ENCODE measurements at regions not wholly inside any gene's neighbourhood (a gene's known extent, or its start where the extent isn't known, plus 50 kb on each side); places are given as distances from the start of the nearest gene placed in this dataset.

DNA sequence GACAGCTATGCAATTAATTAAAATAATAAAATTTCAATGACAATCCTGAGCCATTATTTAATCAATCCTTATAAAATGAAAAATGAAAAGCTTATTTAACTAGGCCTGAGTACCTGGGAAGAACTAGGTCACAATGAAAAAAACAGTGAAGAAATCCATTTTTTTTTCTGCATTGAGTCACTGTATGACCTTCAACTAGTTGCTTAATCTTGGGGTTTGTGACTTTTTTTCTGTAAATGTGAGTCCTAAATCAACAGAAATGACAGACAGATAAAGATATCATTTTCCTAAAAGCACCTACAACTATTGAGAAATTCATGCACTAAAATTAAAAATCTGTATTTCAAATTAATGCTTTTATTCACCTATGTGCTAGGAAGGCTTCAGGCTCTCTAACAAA is 96.8 kb downstream of the TMEM26 start:
- no peak overlapping the region for H3K14ac ChIP-seq (ENCODE audit: low read length)
- no peak overlapping the region for H2BK120ac ChIP-seq (ENCODE audit: low read depth, low read length)
- H3K79me1 ChIP-seq (ENCODE audit: low read depth, low read length), result no peaks in the 10 kb centered on the region
- no peaks in the 10 kb centered on the region for H3K9me3 ChIP-seq (replicated peaks in 1 of 2; ENCODE audit: control insufficient read depth in 2 of 2, insufficient read depth in 1 of 2, low read depth in 1 of 2, low read length in 2 of 2)
- no peaks in the 10 kb centered on the region for H3K36me3 ChIP-seq (replicated peaks in 1 of 2; ENCODE audit: control insufficient read depth in 2 of 2, insufficient read depth in 2 of 2, low read length in 2 of 2)
- no peak overlapping the region for H3K23ac ChIP-seq (ENCODE audit: low read depth, low read length, poor library complexity)
- H2AFZ ChIP-seq (ENCODE audit: low read length), result no peak overlapping the region
- H2BK15ac ChIP-seq (ENCODE audit: low read length), result no peak overlapping the region
- no peak overlapping the region for H3K18ac ChIP-seq (ENCODE audit: low read length)
- no peak overlapping the region for H2AK5ac ChIP-seq (ENCODE audit: low read depth, low read length)
- H3K4ac ChIP-seq (ENCODE audit: low read length), result no peak overlapping the region
- no peak overlapping the region for H4K91ac ChIP-seq (ENCODE audit: low read depth, low read length, poor library complexity)
- H2BK5ac ChIP-seq (ENCODE audit: low read length), result no peak overlapping the region
- no peaks in the 10 kb centered on the region for H3K4me1 ChIP-seq (ENCODE audit: control insufficient read depth in 2 of 2, insufficient read depth in 1 of 2, low read depth in 1 of 2, low read length in 2 of 2)
- no peaks in the 10 kb centered on the region for H3K27me3 ChIP-seq (ENCODE audit: control insufficient read depth in 3 of 3, insufficient read depth in 3 of 3, low read depth in 1 of 3, low read length in 3 of 3)
- H4K8ac ChIP-seq (ENCODE audit: low read depth, low read length), result no peak overlapping the region
- no peak for DNase-seq (ENCODE audit: low spot score)
- H2BK12ac ChIP-seq (ENCODE audit: low read length), result no peak overlapping the region
- H3K9ac ChIP-seq (ENCODE audit: low read depth, low read length, poor library complexity), result no peak overlapping the region
- no peak overlapping the region for H3K27ac ChIP-seq (replicated peaks; ENCODE audit: low read length)
- H3K4me2 ChIP-seq (ENCODE audit: insufficient read depth, low read length, poor library complexity, severe bottlenecking), result no peak overlapping the region
- no peak overlapping the region for H3K4me3 ChIP-seq (ENCODE audit: low read length in 2 of 2)

DNA sequence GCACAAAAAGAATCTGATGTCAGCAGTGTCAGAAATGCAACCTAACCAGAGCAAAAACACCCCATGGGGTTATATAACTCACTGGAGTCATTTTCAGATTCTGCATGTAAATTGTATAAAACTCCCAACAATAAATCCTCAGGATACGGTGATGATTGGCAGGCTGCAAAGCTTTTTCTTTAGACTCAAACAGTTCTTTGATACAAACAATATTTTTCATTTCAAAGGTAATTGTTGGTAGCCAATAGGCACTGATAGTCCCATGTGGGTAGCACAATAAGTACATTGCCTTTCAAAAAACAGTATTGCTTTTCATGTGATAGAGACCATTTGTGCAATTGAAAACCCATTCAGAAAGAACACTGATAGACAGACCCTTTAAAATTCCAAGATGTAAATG is 98.0 kb downstream of the TMEM26 start:
- no peak overlapping the region for H3K27ac ChIP-seq (replicated peaks; ENCODE audit: low read length)
- no CpG with 5 or more reads among the region's 1 CpG for WGBS, 2 donors (ENCODE audit: extremely low coverage in 2 of 2, insufficient read length in 2 of 2, insufficient replicate concordance in 1 of 2)
- H2BK15ac ChIP-seq (ENCODE audit: low read length), result no peak overlapping the region
- H3K4me1 ChIP-seq (ENCODE audit: control insufficient read depth in 2 of 2, insufficient read depth in 1 of 2, low read depth in 1 of 2, low read length in 2 of 2), result no peaks in the 10 kb centered on the region
- H3K9ac ChIP-seq (ENCODE audit: low read depth, low read length, poor library complexity), result no peak overlapping the region
- no peak overlapping the region for H2AFZ ChIP-seq (ENCODE audit: low read length)
- DNase-seq (ENCODE audit: low spot score), result no peak
- no peak overlapping the region for H3K23ac ChIP-seq (ENCODE audit: low read depth, low read length, poor library complexity)
- no peak overlapping the region for H3K4ac ChIP-seq (ENCODE audit: low read length)
- no peak overlapping the region for H2AK5ac ChIP-seq (ENCODE audit: low read depth, low read length)
- H3K4me3 ChIP-seq (ENCODE audit: low read length in 2 of 2), result no peak overlapping the region
- H3K79me1 ChIP-seq (ENCODE audit: low read depth, low read length), result no peaks in the 10 kb centered on the region
- H2BK12ac ChIP-seq (ENCODE audit: low read length), result no peak overlapping the region
- H3K36me3 ChIP-seq (replicated peaks in 1 of 2; ENCODE audit: control insufficient read depth in 2 of 2, insufficient read depth in 2 of 2, low read length in 2 of 2), result no peaks in the 10 kb centered on the region
- no peak overlapping the region for H3K14ac ChIP-seq (ENCODE audit: low read length)
- no peaks in the 10 kb centered on the region for H3K27me3 ChIP-seq (ENCODE audit: control insufficient read depth in 3 of 3, insufficient read depth in 3 of 3, low read depth in 1 of 3, low read length in 3 of 3)
- H3K9me3 ChIP-seq (replicated peaks in 1 of 2; ENCODE audit: control insufficient read depth in 2 of 2, insufficient read depth in 1 of 2, low read depth in 1 of 2, low read length in 2 of 2), result no peaks in the 10 kb centered on the region
- H4K91ac ChIP-seq (ENCODE audit: low read depth, low read length, poor library complexity), result no peak overlapping the region
- no peak overlapping the region for H4K8ac ChIP-seq (ENCODE audit: low read depth, low read length)
- no peak overlapping the region for H2BK120ac ChIP-seq (ENCODE audit: low read depth, low read length)
- no peak overlapping the region for H3K18ac ChIP-seq (ENCODE audit: low read length)
- H3K4me2 ChIP-seq (ENCODE audit: insufficient read depth, low read length, poor library complexity, severe bottlenecking), result no peak overlapping the region
- no peak overlapping the region for H2BK5ac ChIP-seq (ENCODE audit: low read length)

DNA sequence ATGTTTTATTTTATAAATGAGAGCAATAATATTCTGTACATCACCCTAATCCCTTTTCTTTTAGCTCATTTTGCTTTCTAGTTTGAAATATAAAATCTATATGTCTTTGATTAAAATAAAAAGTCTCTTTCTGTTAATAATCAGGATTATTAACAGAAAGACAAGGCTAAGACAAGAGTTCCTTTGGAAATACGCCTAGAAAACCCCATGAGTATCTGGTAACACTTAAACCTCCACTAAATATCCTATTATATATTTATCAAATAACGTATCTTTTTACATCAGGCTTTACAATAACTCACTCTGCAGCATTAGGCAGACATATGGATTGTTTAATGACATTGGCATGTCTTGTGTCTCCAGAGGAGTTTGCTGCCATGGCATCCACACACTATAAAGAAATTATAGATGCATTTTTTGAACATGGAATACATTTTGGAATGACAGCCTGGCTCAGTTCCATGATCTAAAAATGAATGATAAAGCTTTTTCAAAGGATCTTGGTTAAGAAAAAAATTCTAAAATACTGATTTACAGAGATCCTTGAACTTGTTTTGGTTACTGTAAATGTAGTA is 98.7 kb downstream of the TMEM26 start:
- DNase-seq (ENCODE audit: low spot score), result no peak
- 100% methylated on average over 1 of the region's 2 CpGs; no CpG with 5 or more reads in 1 of the 2 donors for WGBS, 2 donors (ENCODE audit: extremely low coverage in 2 of 2, insufficient read length in 2 of 2, insufficient replicate concordance in 1 of 2)
- Histone ChIP-seq H4K8ac (ENCODE audit: low read depth, low read length) (no peak overlapping the region), H3K27me3 (ENCODE audit: control insufficient read depth in 3 of 3, insufficient read depth in 3 of 3, low read depth in 1 of 3, low read length in 3 of 3) (no peaks in the 10 kb centered on the region), H3K4ac (ENCODE audit: low read length) (no peak overlapping the region), H2BK15ac (ENCODE audit: low read length) (no peak overlapping the region), H2BK12ac (ENCODE audit: low read length) (no peak overlapping the region), H2BK5ac (ENCODE audit: low read length) (no peak overlapping the region), H3K4me2 (ENCODE audit: insufficient read depth, low read length, poor library complexity, severe bottlenecking) (no peak overlapping the region), H3K14ac (ENCODE audit: low read length) (no peak overlapping the region), H3K18ac (ENCODE audit: low read length) (no peak overlapping the region), H3K4me3 (ENCODE audit: low read length in 2 of 2) (no peak overlapping the region), H3K36me3 (replicated peaks in 1 of 2; ENCODE audit: control insufficient read depth in 2 of 2, insufficient read depth in 2 of 2, low read length in 2 of 2) (no peaks in the 10 kb centered on the region), H2BK120ac (ENCODE audit: low read depth, low read length) (no peak overlapping the region), H3K79me1 (ENCODE audit: low read depth, low read length) (no peaks in the 10 kb centered on the region), H3K23ac (ENCODE audit: low read depth, low read length, poor library complexity) (no peak overlapping the region), H3K9me3 (replicated peaks in 1 of 2; ENCODE audit: control insufficient read depth in 2 of 2, insufficient read depth in 1 of 2, low read depth in 1 of 2, low read length in 2 of 2) (no peaks in the 10 kb centered on the region), H3K27ac (replicated peaks; ENCODE audit: low read length) (no peak overlapping the region), H4K91ac (ENCODE audit: low read depth, low read length, poor library complexity) (no peak overlapping the region), H3K9ac (ENCODE audit: low read depth, low read length, poor library complexity) (no peak overlapping the region), H2AFZ (ENCODE audit: low read length) (no peak overlapping the region), H2AK5ac (ENCODE audit: low read depth, low read length) (no peak overlapping the region), H3K4me1 (ENCODE audit: control insufficient read depth in 2 of 2, insufficient read depth in 1 of 2, low read depth in 1 of 2, low read length in 2 of 2) (no peaks in the 10 kb centered on the region)

DNA sequence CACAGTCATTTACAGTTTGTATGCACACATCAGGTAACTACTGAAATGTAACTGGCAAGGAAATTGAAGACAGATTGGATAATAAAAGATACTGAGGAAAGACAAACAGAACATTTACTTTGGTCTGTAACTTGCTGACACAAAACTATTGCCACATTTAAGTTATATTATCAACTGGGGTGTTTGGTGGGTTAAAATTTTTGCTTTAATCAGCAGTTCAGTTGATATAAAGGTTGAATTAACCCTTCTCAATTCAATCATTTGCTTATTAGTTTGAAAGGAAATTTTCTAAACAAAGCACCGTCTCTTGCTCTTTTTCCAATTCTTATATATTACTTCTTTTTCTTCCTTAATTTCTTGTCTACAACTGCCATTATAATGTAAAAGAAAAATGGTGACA is 102.4 kb downstream of the TMEM26 start:
- H4K8ac ChIP-seq (ENCODE audit: low read depth, low read length), result no peak overlapping the region
- no peak overlapping the region for H3K4ac ChIP-seq (ENCODE audit: low read length)
- no peaks in the 10 kb centered on the region for H3K27me3 ChIP-seq (ENCODE audit: control insufficient read depth in 3 of 3, insufficient read depth in 3 of 3, low read depth in 1 of 3, low read length in 3 of 3)
- no peak overlapping the region for H3K4me3 ChIP-seq (ENCODE audit: low read length in 2 of 2)
- H3K36me3 ChIP-seq (replicated peaks in 1 of 2; ENCODE audit: control insufficient read depth in 2 of 2, insufficient read depth in 2 of 2, low read length in 2 of 2), result no peaks in the 10 kb centered on the region
- no peak overlapping the region for H3K27ac ChIP-seq (replicated peaks; ENCODE audit: low read length)
- H2BK5ac ChIP-seq (ENCODE audit: low read length), result no peak overlapping the region
- H3K23ac ChIP-seq (ENCODE audit: low read depth, low read length, poor library complexity), result no peak overlapping the region
- H2BK15ac ChIP-seq (ENCODE audit: low read length), result no peak overlapping the region
- DNase-seq (ENCODE audit: low spot score), result no peak
- H2BK12ac ChIP-seq (ENCODE audit: low read length), result no peak overlapping the region
- H3K9ac ChIP-seq (ENCODE audit: low read depth, low read length, poor library complexity), result no peak overlapping the region
- no peak overlapping the region for H2AFZ ChIP-seq (ENCODE audit: low read length)
- no peaks in the 10 kb centered on the region for H3K79me1 ChIP-seq (ENCODE audit: low read depth, low read length)
- no CpG with 5 or more reads among the region's 1 CpG for WGBS, 2 donors (ENCODE audit: extremely low coverage in 2 of 2, insufficient read length in 2 of 2, insufficient replicate concordance in 1 of 2)
- no peak overlapping the region for H3K18ac ChIP-seq (ENCODE audit: low read length)
- H4K91ac ChIP-seq (ENCODE audit: low read depth, low read length, poor library complexity), result no peak overlapping the region
- H2AK5ac ChIP-seq (ENCODE audit: low read depth, low read length), result no peak overlapping the region
- H3K9me3 ChIP-seq (replicated peaks in 1 of 2; ENCODE audit: control insufficient read depth in 2 of 2, insufficient read depth in 1 of 2, low read depth in 1 of 2, low read length in 2 of 2), result no peaks in the 10 kb centered on the region
- no peak overlapping the region for H3K14ac ChIP-seq (ENCODE audit: low read length)
- no peaks in the 10 kb centered on the region for H3K4me1 ChIP-seq (ENCODE audit: control insufficient read depth in 2 of 2, insufficient read depth in 1 of 2, low read depth in 1 of 2, low read length in 2 of 2)
- H2BK120ac ChIP-seq (ENCODE audit: low read depth, low read length), result no peak overlapping the region
- H3K4me2 ChIP-seq (ENCODE audit: insufficient read depth, low read length, poor library complexity, severe bottlenecking), result no peak overlapping the region
